Lower lobe of right lung (tissue), 2 donors: ENCODE measurements at regions not wholly inside any gene's neighbourhood (a gene's known extent, or its start where the extent isn't known, plus 50 kb on each side); places are given as distances from the start of the nearest gene placed in this dataset.

Experiments
- ATAC-seq, 2 donors: fragments of 200-7000 bp; cut with Tn5 transposase; one replicate each; pipeline ENCODE4 v1.9.1; 2020 to 2022; ENCODE audit warnings: mild to moderate bottlenecking in 2 of 2, moderate library complexity in 2 of 2
- DNase-seq: peaks from one replicate; pipeline ENCODE4 v3.0.0-alpha.2; 2020
- H3K27ac ChIP-seq: fragments of 200-600 bp; one replicate; pipeline ENCODE4 v1.8.0; 2022
- H3K27me3 ChIP-seq: fragments of 200-600 bp; one replicate; pipeline ENCODE4 v1.8.0; 2022; ENCODE audit warnings: low read depth
- H3K36me3 ChIP-seq: fragments of 200-600 bp; one replicate; pipeline ENCODE4 v1.8.0; 2022; ENCODE audit warnings: mild to moderate bottlenecking
- H3K4me1 ChIP-seq: fragments of 200-600 bp; one replicate; pipeline ENCODE4 v1.8.0; 2022
- H3K4me3 ChIP-seq: fragments of 200-600 bp; one replicate; pipeline ENCODE4 v1.8.0; 2022; ENCODE audit warnings: mild to moderate bottlenecking
- H3K9me3 ChIP-seq: fragments of 200-600 bp; one replicate; pipeline ENCODE4 v1.8.0; 2022
- CTCF ChIP-seq: fragments of 200-600 bp; IDR thresholded peaks from one replicate; pipeline ENCODE4 v1.8.0; 2022; ENCODE audit warnings: antibody characterized with exemption, mild to moderate bottlenecking
- intact Hi-C: fragments of 100-400 bp; cut with DNase I; formaldehyde crosslinking; loops from one replicate; pipeline ENCODE4 v1.11.0; 2022
- donor health status: DM: no; HTN: yes; CAD: no; lungs with severe emphysema.

- H3K4me3 ChIP-seq = no peak overlapping the region
- ATAC-seq = no peak
- TF ChIP-seq CTCF = no peak
Measured at GRCh38 chr16:64102654-64103053, 1019.2 kb downstream of the CDH11 start.

GRCh38 chr16:64098451-64098850 lies 1023.4 kb downstream of the CDH11 start:
- TF ChIP-seq CTCF = no peak
- ATAC-seq (no peak), DNase-seq (no peak)
- Histone ChIP-seq H3K36me3 (no peaks in the 10 kb centered on the region), H3K4me3 (no peak overlapping the region), H3K4me1 (no peaks in the 10 kb centered on the region), H3K27me3 (no peaks in the 10 kb centered on the region), H3K9me3 (no peaks in the 10 kb centered on the region), H3K27ac (no peak overlapping the region)
- intact Hi-C loops = no loop called here

More at GRCh38 chr16:64102654-64103053, 1019.2 kb downstream of the CDH11 start:
- H3K36me3 ChIP-seq = no peaks in the 10 kb centered on the region
- H3K4me1 ChIP-seq = no peaks in the 10 kb centered on the region
- intact Hi-C loops = no loop called here
- no peaks in the 10 kb centered on the region for H3K9me3 ChIP-seq
- H3K27ac ChIP-seq = no peak overlapping the region
- DNase-seq = no peak
- no peaks in the 10 kb centered on the region for H3K27me3 ChIP-seq

GRCh38 chr16:64096689-64097088 lies 1025.2 kb downstream of the CDH11 start:
- no peak overlapping the region for H3K4me3 ChIP-seq
- intact Hi-C loops = no loop called here
- ATAC-seq (no peak), DNase-seq (no peak)
- H3K4me1 ChIP-seq = no peaks in the 10 kb centered on the region
- no peaks in the 10 kb centered on the region for H3K36me3 ChIP-seq
- H3K27me3 ChIP-seq = no peaks in the 10 kb centered on the region
- TF ChIP-seq CTCF = no peak
- no peaks in the 10 kb centered on the region for H3K9me3 ChIP-seq
- H3K27ac ChIP-seq = no peak overlapping the region

- Histone ChIP-seq H3K4me1 (no peaks in the 10 kb centered on the region), H3K9me3 (no peaks in the 10 kb centered on the region), H3K27ac (no peak overlapping the region), H3K4me3 (no peak overlapping the region), H3K27me3 (no peaks in the 10 kb centered on the region), H3K36me3 (no peaks in the 10 kb centered on the region)
- no peak for TF ChIP-seq CTCF
- ATAC-seq = no peak
- intact Hi-C loops = no loop called here
- no peak for DNase-seq
Measured at GRCh38 chr16:64094992-64095634, 1026.8 kb downstream of the CDH11 start.

- no peak overlapping the region for H3K4me3 ChIP-seq
- DNase-seq (no peak), ATAC-seq (no peak)
- H3K36me3 ChIP-seq = no peaks in the 10 kb centered on the region
- intact Hi-C loops = no loop called here
- no peaks in the 10 kb centered on the region for H3K27me3 ChIP-seq
- no peaks in the 10 kb centered on the region for H3K4me1 ChIP-seq
- TF ChIP-seq CTCF = no peak
- no peaks in the 10 kb centered on the region for H3K9me3 ChIP-seq
- H3K27ac ChIP-seq = no peak overlapping the region
Measured at GRCh38 chr16:64094181-64094965, 1027.5 kb downstream of the CDH11 start.
